ENCODE measurements at regions not wholly inside any gene's neighbourhood (a gene's known extent, or its start where the extent isn't known, plus 50 kb on each side); places are given as distances from the start of the nearest gene placed in this dataset.

DNA sequence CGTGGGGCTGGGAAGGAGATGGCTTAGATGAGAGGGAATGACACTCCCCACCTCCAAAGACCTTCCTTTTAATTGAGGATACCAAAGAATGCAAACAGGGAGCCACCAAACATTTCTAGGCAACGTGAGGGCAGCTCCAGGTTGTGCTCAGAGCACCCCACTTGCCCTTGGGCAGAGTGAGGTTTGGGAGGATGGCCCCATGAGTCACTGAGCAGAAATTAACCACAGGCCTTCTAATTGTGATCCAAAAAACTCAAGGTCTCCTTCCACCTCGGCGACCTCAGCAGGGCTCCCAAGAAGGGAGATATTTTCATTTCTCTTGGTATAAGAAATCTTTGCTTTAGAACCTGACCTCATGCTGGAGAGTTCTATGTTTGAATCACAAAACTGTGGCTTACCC, 305.0 kb upstream of the TPM1 start:
- ChIA-PET CTCF (interaction anchor here (10.8 kb wide), 1 partner anchor 18 kb away, joined by 161 read pairs; no protein-coding TSS in a partner anchor), POLR2A (interaction anchor here (0.6 kb wide), 1 partner anchor 272 kb away, joined by 4 read pairs; no protein-coding TSS in a partner anchor)
- TF ChIP-seq, protein P1, sequence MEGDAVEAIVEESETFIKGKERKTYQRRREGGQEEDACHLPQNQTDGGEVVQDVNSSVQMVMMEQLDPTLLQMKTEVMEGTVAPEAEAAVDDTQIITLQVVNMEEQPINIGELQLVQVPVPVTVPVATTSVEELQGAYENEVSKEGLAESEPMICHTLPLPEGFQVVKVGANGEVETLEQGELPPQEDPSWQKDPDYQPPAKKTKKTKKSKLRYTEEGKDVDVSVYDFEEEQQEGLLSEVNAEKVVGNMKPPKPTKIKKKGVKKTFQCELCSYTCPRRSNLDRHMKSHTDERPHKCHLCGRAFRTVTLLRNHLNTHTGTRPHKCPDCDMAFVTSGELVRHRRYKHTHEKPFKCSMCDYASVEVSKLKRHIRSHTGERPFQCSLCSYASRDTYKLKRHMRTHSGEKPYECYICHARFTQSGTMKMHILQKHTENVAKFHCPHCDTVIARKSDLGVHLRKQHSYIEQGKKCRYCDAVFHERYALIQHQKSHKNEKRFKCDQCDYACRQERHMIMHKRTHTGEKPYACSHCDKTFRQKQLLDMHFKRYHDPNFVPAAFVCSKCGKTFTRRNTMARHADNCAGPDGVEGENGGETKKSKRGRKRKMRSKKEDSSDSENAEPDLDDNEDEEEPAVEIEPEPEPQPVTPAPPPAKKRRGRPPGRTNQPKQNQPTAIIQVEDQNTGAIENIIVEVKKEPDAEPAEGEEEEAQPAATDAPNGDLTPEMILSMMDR (IDR thresholded peaks at IDR 0.05; ENCODE audit: insufficient read depth, low read length, missing control alignments), result no peak
- no peak overlapping the region for H3K4me3 ChIP-seq (ENCODE audit: low read depth, low read length)
- no peak for DNase-seq (ENCODE audit: low read depth, low spot score)

DNA sequence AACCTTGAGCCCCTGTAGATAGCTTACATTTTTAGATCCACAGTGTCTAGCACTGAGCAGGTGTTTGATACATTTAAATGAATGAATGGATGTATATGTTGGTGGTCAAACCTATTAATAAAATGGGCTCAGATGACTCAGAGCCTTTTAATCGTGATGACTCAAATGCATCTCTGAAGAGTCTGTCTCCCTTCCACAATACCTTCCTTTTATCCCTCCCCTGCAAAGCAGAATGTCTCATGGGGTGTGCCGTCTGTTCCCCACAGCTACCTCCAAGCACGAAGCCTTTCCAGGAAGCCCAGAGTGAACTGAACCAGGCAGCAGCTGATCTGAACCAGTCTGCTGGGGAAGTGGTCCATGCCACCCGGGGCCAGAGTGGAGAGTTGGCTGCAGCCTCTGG, 303.5 kb upstream of the TPM1 start:
- no peak overlapping the region for H3K4me3 ChIP-seq (ENCODE audit: low read depth, low read length)
- ChIA-PET POLR2A (interaction anchor here (1.2 kb wide), 2 partner anchors 17 to 133 kb away, joined by 3 read pairs; no protein-coding TSS in a partner anchor), CTCF (interaction anchor here (0.7 to 10.8 kb wide), 5 partner anchors 17 to 354 kb away, joined by 3 to 161 read pairs (median 4); no protein-coding TSS in a partner anchor)
- DNase-seq (ENCODE audit: low read depth, low spot score), result no peak
- TF ChIP-seq, protein P1 (IDR thresholded peaks at IDR 0.05; ENCODE audit: insufficient read depth, low read length, missing control alignments), result no peak

DNA sequence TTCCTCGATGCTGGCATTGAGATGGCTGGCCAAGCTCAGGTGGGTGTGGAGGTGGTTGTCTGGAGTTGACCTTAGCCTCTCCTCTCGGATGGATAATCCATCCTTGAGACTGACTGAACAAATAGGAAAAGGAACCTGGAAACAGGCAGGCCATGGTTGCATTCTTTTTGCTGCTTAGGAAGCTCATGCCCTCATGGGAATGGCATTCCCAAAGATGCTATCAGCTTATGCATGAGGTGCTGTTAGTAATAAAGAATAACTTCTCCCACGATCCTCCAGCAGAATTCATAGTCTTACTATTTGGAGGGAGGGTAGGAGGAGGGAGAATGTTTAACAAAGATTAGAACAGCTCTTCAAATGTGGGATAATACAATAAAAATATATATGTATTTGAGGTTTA, 303.0 kb upstream of the TPM1 start:
- ChIA-PET POLR2A (interaction anchor here (1.1 to 1.2 kb wide), 3 partner anchors 17 to 348 kb away, joined by 3 read pairs; no protein-coding TSS in a partner anchor), CTCF (interaction anchor here (0.6 to 10.8 kb wide), 10 partner anchors 16 to 353 kb away, joined by 3 to 161 read pairs (median 4); no protein-coding TSS in a partner anchor)
- H3K4me3 ChIP-seq (ENCODE audit: low read depth, low read length), result no peak overlapping the region
- DNase-seq (ENCODE audit: low read depth, low spot score), result peak; percentile 71
- TF ChIP-seq, protein P1 (IDR thresholded peaks at IDR 0.05; ENCODE audit: insufficient read depth, low read length, missing control alignments), result no peak

DNA sequence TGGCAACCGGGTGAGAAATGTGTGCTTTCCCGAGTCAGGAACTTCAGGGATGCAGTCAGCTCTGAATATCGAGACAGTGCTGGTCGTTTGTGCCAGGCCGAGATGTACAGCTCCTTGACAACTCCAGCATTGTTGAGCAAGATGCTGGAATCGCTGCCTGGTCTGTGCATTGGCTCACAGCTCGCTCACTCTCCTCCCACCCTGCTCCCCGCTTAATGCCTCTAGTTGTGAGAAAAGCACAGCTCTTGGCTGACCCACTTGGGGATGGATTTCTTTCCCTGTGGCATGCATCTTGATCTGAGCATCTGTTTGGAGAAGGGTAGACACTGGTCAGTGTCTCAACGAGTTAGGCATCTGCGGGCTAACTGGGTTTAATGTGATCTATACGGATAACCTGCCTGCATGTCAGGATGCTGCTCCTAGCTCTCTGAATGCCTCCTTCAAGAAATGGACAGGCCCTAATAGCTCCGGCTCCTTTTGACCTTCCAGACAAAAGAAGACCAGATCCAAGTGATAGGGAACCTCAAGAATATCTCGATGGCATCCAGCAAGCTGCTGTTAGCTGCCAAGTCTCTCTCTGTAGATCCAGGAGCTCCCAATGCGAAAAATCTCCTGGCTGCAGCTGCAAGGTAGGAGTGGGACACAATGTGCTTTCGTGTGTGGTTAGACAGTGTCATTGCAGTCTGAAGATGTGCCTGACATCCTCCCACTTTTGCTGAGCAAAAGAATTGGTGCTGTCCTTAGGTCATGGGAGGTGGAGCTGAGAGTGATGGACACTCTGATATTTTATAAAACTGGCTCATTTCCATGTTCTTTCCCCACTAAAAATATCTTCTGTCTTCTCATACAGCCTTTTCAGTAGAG, 302.2 kb upstream of the TPM1 start:
- TF ChIP-seq, protein P1 (IDR thresholded peaks at IDR 0.05; ENCODE audit: insufficient read depth, low read length, missing control alignments), result no peak
- no peak overlapping the region for H3K4me3 ChIP-seq (ENCODE audit: low read depth, low read length)
- DNase-seq (ENCODE audit: low read depth, low spot score), result no peak
- CTCF ChIA-PET, result interaction anchor here (0.6 to 10.8 kb wide), 12 partner anchors 15 to 354 kb away, joined by 3 to 161 read pairs (median 4); no protein-coding TSS in a partner anchor
- POLR2A ChIA-PET, result interaction anchor here (0.6 to 1.2 kb wide), 4 partner anchors 16 to 348 kb away, joined by 3 read pairs; no protein-coding TSS in a partner anchor

DNA sequence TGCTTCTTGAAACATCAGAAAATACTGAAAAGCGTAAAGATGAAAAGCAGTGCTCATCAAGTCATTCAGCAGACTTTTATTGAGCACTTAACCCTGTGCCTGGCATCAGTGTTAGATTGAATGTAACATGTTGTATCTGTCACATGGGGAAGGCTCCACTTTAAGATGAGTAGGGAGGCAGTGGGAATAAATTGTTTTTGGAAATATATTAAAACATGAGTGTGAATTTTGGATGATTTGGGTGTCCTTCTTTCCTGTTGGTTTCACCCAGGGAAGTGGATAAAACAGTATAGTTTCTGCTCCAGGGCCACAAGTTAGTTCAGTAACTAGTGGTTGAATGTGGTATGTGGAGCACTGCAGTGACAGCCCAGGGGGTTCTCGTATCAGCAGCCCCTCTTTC, 301.4 kb upstream of the TPM1 start:
- CTCF ChIA-PET, result interaction anchor here (0.8 to 10.8 kb wide), 29 partner anchors 11 to 681 kb away, joined by 3 to 161 read pairs (median 4); partner anchors contain the start of genes TLN2 and VPS13C

More for the DNA sequence above, 301.4 kb upstream of the TPM1 start:
- POLR2A ChIA-PET, result no interaction called here
- no peak for DNase-seq (ENCODE audit: low read depth, low spot score)
- TF ChIP-seq, protein P1 (IDR thresholded peaks at IDR 0.05; ENCODE audit: insufficient read depth, low read length, missing control alignments), result no peak
- H3K4me3 ChIP-seq (ENCODE audit: low read depth, low read length), result no peak overlapping the region
